PC-3 (cell line): ENCODE measurements at regions not wholly inside any gene's neighbourhood (a gene's known extent, or its start where the extent isn't known, plus 50 kb on each side); places are given as distances from the start of the nearest gene placed in this dataset.

Experiments
- EZH2 ChIP-seq: fragments of 300-600 bp; sonication (generic); IDR thresholded peaks from one replicate; pipeline ENCODE4 v1.6.1; 2017; ENCODE audit warnings: antibody characterized with exemption, mild to moderate bottlenecking, low read length; ENCODE audit not compliant: unreplicated experiment
- EZH2phosphoT487 ChIP-seq: fragments of 300-600 bp; sonication (generic); IDR thresholded peaks from 2 replicates; pipeline ENCODE4 v1.6.1; 2018; ENCODE audit warnings: mild to moderate bottlenecking, antibody characterized with exemption, low read length, borderline replicate concordance
- TF ChIP-seq, protein P1 (sequence below): fragments of 300-600 bp; sonication (generic); conservative IDR thresholded peaks from 2 replicates; pipeline ENCODE4 v1.5.1; 2017; ENCODE audit warnings: antibody characterized with exemption, low read depth, mild to moderate bottlenecking, low read length

DNA sequence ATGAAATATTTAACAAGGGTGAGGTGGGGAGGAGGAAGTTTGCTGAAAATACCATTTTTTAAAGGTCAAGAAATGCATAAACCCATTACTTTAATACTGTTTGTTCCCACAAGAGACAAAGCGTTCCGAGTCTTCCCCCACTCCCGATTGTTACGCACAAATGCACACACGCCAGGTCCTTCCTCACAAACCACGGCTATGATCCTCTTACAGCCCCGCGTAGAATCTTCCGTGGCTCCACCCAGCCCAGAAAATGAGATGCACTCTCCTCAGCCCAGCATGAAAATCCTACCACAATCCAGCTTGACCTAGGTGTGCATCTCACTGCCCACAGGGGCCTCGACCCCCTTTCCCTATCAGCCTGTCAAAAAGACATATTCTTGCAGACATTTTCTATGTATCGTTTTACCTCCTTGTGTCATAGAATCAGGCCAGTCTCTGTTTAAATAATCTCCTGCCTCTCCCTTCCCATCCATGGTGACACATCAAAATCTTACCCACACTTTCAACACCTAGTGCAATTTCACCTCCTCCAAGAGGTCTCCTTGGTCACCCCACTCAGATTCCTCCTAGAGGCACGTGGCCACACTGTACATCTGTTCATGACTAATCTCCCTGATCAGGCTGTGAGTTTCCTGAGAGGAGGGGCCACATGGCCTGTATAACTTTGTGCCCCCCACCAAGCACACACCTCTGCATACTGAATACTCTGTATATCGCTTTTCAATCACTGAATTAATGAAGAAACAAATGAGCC lies 491.0 kb upstream of the KLHL29 start:
- TF ChIP-seq, protein P1, sequence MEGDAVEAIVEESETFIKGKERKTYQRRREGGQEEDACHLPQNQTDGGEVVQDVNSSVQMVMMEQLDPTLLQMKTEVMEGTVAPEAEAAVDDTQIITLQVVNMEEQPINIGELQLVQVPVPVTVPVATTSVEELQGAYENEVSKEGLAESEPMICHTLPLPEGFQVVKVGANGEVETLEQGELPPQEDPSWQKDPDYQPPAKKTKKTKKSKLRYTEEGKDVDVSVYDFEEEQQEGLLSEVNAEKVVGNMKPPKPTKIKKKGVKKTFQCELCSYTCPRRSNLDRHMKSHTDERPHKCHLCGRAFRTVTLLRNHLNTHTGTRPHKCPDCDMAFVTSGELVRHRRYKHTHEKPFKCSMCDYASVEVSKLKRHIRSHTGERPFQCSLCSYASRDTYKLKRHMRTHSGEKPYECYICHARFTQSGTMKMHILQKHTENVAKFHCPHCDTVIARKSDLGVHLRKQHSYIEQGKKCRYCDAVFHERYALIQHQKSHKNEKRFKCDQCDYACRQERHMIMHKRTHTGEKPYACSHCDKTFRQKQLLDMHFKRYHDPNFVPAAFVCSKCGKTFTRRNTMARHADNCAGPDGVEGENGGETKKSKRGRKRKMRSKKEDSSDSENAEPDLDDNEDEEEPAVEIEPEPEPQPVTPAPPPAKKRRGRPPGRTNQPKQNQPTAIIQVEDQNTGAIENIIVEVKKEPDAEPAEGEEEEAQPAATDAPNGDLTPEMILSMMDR, result no peak
- no peak for TF ChIP-seq EZH2
- no peak for TF ChIP-seq EZH2phosphoT487
